Activated CD4-positive, alpha-beta T cell treated with anti-CD3 and anti-CD28 coated beads, Interleukin-2, Interleukin-6, amounts not matched to agents 100 ng/mL and 50 ng/mL, durations not matched to agents 16 hours and 8 hours (primary cell): ENCODE measurements at regions not wholly inside any gene's neighbourhood (a gene's known extent, or its start where the extent isn't known, plus 50 kb on each side); places are given as distances from the start of the nearest gene placed in this dataset.

Experiments used
- DNase-seq: peaks from one replicate; pipeline ENCODE4 v3.0.0-alpha.2; 2020

GRCh38 chr6:82068721-82069120 lies 178.8 kb downstream of the IBTK start:
- no peak for DNase-seq

GRCh38 chr6:82066991-82067411 lies 180.5 kb downstream of the IBTK start:
- DNase-seq = no peak

- no peak for DNase-seq
These were observed 181.3 kb downstream of the IBTK start for GRCh38 chr6:82066196-82066595.

GRCh38 chr6:82063574-82063973 lies 184.0 kb downstream of the IBTK start:
- DNase-seq = no peak

- DNase-seq = no peak
These were observed 185.3 kb downstream of the IBTK start for GRCh38 chr6:82062219-82062618.

GRCh38 chr6:82057846-82058554 lies 189.5 kb downstream of the IBTK start:
- DNase-seq = no peak

GRCh38 chr6:82056567-82056966 lies 191.0 kb downstream of the IBTK start:
- DNase-seq = no peak

- no peak for DNase-seq
These were observed 201.4 kb downstream of the IBTK start for GRCh38 chr6:82045965-82046756.

- DNase-seq = peak; percentile 20
These were observed 206.9 kb downstream of the IBTK start for GRCh38 chr6:82040405-82041221.

GRCh38 chr6:82038631-82039030 lies 208.9 kb downstream of the IBTK start:
- no peak for DNase-seq

- DNase-seq = no peak
These were observed 212.0 kb downstream of the IBTK start for GRCh38 chr6:82035526-82035925.

GRCh38 chr6:82033631-82034211 lies 213.8 kb downstream of the IBTK start:
- DNase-seq = no peak

- no peak for DNase-seq
These were observed 215.1 kb downstream of the IBTK start for GRCh38 chr6:82032444-82032843.

- no peak for DNase-seq
These were observed 216.6 kb downstream of the IBTK start for GRCh38 chr6:82030761-82031503.

GRCh38 chr6:82030301-82030700 lies 217.2 kb downstream of the IBTK start:
- DNase-seq = no peak

GRCh38 chr6:82025271-82025670 lies 222.3 kb downstream of the IBTK start:
- DNase-seq = no peak

- no peak for DNase-seq
These were observed 224.9 kb downstream of the IBTK start for GRCh38 chr6:82022614-82023129.

- DNase-seq = no peak
These were observed 229.8 kb downstream of the IBTK start for GRCh38 chr6:82017773-82018172.

- DNase-seq = no peak
These were observed 230.3 kb downstream of the IBTK start for GRCh38 chr6:82017288-82017687.

GRCh38 chr6:82015526-82015925 lies 232.0 kb downstream of the IBTK start:
- DNase-seq = no peak

- DNase-seq = no peak
These were observed 232.5 kb downstream of the IBTK start for GRCh38 chr6:82015043-82015442.
